LNCAP (cell line): ENCODE measurements at regions not wholly inside any gene's neighbourhood (a gene's known extent, or its start where the extent isn't known, plus 50 kb on each side); places are given as distances from the start of the nearest gene placed in this dataset.

Experiments used
- CTCF ChIP-seq: fragments of 450-650 bp; IDR thresholded peaks from 2 replicates; pipeline ENCODE4 v1.5.1; 2017; ENCODE audit warnings: mild to moderate bottlenecking

DNA sequence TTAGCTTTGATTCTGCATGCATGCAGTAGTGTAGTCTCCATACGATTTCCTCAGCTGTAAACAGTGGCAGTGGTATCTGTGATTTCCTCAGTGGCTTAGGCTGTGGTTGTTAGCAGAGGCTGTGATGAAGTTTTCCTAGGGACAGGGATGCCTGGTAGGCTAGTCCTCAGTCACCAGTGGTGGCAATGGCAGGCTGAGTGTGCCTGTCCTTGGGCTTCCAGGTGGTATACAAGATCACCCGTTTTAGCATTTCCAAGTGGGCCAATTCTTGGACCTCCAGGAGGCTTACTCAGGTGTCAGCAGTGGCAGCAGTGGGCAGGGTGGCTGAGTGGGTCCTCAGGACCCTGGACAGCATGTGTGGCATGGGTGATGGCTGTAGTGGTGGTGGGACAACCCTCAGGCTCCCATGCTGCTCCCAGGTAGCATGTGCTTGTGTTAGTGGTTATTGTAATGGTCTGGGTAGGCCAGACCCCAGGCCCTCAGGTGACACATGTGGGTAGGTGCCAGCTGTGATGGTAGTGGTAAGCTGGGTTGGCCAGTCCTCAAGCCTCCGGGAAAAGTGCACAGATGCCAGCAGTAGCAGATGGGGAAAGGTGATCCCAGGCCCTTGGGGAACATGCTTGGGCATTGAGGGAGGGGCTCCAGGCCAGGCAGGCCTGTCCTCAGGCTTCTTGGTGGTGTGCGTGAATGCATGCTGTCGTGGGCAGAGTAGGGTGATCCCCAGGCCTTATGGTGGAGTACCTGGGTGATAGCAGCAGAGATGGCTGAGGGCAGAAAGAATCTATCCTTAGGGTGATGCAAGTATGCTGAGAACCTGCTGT, 146.5 kb downstream of the PAPOLA start:
- TF ChIP-seq CTCF: no peak

DNA sequence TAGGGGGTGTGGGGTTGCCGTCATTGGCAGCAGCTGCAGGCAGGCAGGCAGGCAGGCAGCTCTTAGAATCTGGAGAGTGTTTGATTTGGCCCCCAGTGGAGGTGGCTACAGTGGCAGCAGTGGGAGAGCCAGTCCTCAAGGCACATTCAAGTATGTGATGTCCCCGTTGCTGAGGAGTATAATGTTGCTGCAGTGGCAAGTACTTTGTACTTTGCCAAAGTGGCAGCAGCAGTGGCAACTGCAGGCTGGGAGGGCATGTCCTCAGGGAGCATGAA, 147.1 kb downstream of the PAPOLA start:
- TF ChIP-seq CTCF: no peak

- no peak for TF ChIP-seq CTCF
These were observed 143.6 kb upstream of the VRK1 start for GRCh38 chr14:96653597-96653996.

- no peak for TF ChIP-seq CTCF
These were observed 138.6 kb upstream of the VRK1 start for GRCh38 chr14:96658611-96659010.

- no peak for TF ChIP-seq CTCF
These were observed 137.1 kb upstream of the VRK1 start for GRCh38 chr14:96660123-96660522.

DNA sequence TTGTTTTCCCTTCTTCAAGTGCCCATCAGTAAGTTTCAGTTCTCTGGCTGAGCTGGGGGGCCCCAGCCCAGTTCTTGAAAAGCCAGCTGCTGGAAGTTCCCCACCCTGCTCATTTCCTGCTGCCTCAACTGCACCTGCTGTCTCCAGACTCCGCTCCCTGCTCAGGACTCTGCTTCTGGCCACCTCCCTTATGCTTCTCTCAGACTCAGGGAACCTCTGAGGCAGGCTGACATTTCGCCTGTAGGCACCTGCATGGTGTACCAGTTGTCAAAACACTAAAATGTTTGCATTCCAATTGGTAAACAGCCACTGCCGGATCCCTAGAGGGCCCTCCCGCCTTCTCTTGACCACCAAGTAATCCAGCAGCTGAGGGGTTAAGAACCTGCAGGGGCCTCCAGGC, 136.5 kb upstream of the VRK1 start:
- TF ChIP-seq CTCF: no peak

DNA sequence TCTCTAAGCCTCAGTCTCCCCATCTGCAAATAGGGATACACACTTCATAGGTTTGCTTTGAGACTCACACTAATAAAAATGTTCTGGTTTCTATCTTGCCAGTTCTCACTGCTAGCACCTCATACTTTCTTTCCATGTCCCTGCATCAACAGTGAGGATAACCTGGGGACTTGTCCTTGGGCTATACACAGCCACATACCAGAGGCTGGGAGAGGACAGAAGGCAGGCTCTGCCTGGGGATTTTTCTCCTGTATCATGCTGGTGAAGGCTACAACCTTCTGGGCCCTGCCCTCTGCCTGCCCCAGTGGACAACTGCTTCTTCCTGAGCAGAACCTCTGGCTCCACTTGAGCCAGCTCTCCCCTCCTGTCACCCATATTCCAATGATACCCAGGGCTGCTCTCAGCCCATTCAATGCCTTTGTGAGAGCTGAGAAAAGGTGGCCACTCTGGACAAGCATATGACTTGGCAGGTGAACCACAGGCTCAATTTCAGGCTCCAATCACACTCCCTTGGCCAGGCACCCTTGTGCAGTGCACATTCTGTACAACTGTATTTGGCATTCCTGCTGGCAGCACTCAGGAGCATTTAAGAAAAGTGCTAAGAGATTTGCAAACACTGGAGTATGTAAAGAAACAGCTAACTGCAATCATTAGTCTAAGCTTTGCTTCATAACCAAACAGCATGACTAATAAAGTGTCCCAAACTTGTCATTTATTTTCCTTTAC, 135.8 kb upstream of the VRK1 start:
- no peak for TF ChIP-seq CTCF
